Adrenal gland (tissue), 9 donors: ENCODE measurements at regions not wholly inside any gene's neighbourhood (a gene's known extent, or its start where the extent isn't known, plus 50 kb on each side); places are given as distances from the start of the nearest gene placed in this dataset.

Experiments
- DNase-seq, 7 donors: peaks; one replicate each; pipeline ENCODE4 v3.0.0-alpha.2; 2019 to 2020
- H3K27ac ChIP-seq, 5 donors: fragments of 200-600 bp; sonication (generic) in 4 of 5; 1 replicate in 3 of 5; 2 replicates in 2 of 5; pipeline versions ENCODE4 v1.5.1 to v1.8.0; 2016 to 2020; ENCODE audit warnings: mild to moderate bottlenecking in 1 of 5
- H3K27me3 ChIP-seq: fragments of 200-600 bp; 2 replicates; pipeline ENCODE4 v1.8.0; 2021
- H3K36me3 ChIP-seq, 2 donors: fragments of 200-600 bp; replicated peaks in 1 of 2; 1 replicate in 1 of 2; 2 replicates in 1 of 2; pipeline versions ENCODE4 v1.5.1 to v1.8.0; 2018 to 2022
- H3K4me1 ChIP-seq, 2 donors: fragments of 200-600 bp; replicated peaks in 1 of 2; 1 replicate in 1 of 2; 2 replicates in 1 of 2; pipeline versions ENCODE4 v1.5.1 to v1.8.0; 2018 to 2021
- H3K4me3 ChIP-seq, 4 donors: fragments of 200-600 bp; sonication (generic) in 3 of 4; one replicate each; pipeline ENCODE4 v1.5.1; 2016 to 2018
- H3K9me3 ChIP-seq, 3 donors: fragments of 200-600 bp; sonication (generic) in 1 of 3; replicated peaks in 1 of 3; 1 replicate in 2 of 3; 2 replicates in 1 of 3; pipeline versions ENCODE4 v1.5.1 to v1.8.0; 2016 to 2021
- POLR2A ChIP-seq, 2 donors: fragments of 450-650 bp; IDR thresholded peaks; one replicate each; pipeline ENCODE4 v1.6.1; 2017; ENCODE audit warnings: antibody characterized with exemption in 2 of 2, mild to moderate bottlenecking in 2 of 2, moderate library complexity in 1 of 2
- WGBS, 4 donors: extraction: QIAGEN DNeasy Blood & Tissue Kit in 2 of 4; methylation state at CpG; one replicate each; pipeline versions ENCODE4 v1.1.5 to v1.1.7; 2013 to 2017; 5-methylcytosine and 5-hydroxymethylcytosine counted together
- intact Hi-C, 2 donors: fragments of 100-400 bp; cut with DNase I; formaldehyde crosslinking; loops; one replicate each; pipeline versions ENCODE4 v1.14.1 to v1.15.0; 2022 to 2023
- TF ChIP-seq, protein P1 (sequence below), 6 experiments: fragments of 450-650 bp in 4 of 6; fragments of 200-600 bp in 2 of 6; sonication (generic) in 1 of 6; IDR thresholded peaks; 1 replicate in 5 of 6; 2 replicates in 1 of 6; pipeline versions ENCODE4 v1.5.1 to v1.8.0; 2016 to 2021; ENCODE audit warnings: antibody characterized with exemption in 6 of 6, mild to moderate bottlenecking in 2 of 6, moderate library complexity in 1 of 6
- donor health status: healthy with polysubstance abuse.
- donor health status: Bipolar disorder and iron deficiency.
- donor health status: DM: yes; HTN: yes; CAD: no.
- donor health status: DM: no; HTN: no; CAD: no.
- donor health status: DM: no; HTN: no; CAD: no.

DNA sequence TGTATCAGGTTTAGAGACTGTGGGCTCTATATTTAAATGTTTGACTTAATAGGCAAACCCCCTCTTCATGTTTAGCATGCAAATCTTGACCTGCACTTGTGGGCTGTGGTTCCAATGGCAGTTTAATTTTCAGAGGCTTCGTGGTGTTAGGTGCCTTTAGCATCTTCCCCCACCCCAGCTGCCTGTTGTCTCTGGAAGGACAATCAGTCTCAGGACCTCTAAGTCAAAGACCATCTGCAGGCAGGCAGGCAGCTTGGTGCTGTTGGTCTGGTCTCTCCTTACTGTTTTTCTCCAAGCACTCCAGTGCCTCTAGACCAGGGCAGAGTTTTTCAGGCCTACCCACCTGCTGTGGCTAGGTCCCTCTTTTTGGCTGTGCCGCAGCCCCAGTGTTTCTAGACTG, 990.4 kb downstream of the CDH11 start:
- H3K27me3 ChIP-seq, result no peaks in the 10 kb centered on the region
- DNase-seq, result no peak
- H3K4me1 ChIP-seq, result no peaks in the 10 kb centered on the region
- H3K4me3 ChIP-seq, result no peak overlapping the region
- H3K36me3 ChIP-seq, result no peaks in the 10 kb centered on the region
- H3K27ac ChIP-seq, result no peak overlapping the region
- 81 to 94% (median 84%) methylated on average over 2 of the region's 2 CpGs for whole genome bisulfite sequencing, 4 donors
- TF ChIP-seq POLR2A (IDR thresholded peaks at IDR 0.05), result no peak
- TF ChIP-seq, protein P1, sequence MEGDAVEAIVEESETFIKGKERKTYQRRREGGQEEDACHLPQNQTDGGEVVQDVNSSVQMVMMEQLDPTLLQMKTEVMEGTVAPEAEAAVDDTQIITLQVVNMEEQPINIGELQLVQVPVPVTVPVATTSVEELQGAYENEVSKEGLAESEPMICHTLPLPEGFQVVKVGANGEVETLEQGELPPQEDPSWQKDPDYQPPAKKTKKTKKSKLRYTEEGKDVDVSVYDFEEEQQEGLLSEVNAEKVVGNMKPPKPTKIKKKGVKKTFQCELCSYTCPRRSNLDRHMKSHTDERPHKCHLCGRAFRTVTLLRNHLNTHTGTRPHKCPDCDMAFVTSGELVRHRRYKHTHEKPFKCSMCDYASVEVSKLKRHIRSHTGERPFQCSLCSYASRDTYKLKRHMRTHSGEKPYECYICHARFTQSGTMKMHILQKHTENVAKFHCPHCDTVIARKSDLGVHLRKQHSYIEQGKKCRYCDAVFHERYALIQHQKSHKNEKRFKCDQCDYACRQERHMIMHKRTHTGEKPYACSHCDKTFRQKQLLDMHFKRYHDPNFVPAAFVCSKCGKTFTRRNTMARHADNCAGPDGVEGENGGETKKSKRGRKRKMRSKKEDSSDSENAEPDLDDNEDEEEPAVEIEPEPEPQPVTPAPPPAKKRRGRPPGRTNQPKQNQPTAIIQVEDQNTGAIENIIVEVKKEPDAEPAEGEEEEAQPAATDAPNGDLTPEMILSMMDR (IDR thresholded peaks at IDR 0.05), result no peak
- no peaks in the 10 kb centered on the region for H3K9me3 ChIP-seq
- intact Hi-C loops, result no loop called here

DNA sequence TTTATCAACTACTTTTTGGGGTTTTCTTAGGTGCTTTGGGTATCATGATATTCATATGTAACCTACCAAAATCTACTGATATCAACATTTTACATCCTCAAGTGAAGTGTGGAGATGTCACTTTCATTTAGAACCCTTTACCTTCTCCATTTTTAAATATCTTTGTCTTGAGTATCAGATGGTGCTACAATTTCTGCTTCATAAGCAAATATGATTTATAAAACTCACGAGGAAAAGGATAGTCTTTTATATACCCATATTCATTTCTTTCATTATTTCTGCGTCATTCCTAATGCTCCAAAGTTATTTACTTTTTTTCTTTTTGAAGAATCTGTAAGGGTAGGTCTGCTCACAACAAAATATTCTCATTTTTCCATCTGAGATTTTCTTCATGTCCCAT, 991.7 kb downstream of the CDH11 start:
- DNase-seq, result no peak
- no peak for TF ChIP-seq POLR2A (IDR thresholded peaks at IDR 0.05)
- TF ChIP-seq, protein P1 (IDR thresholded peaks at IDR 0.05), result no peak
- Histone ChIP-seq H3K9me3 (no peaks in the 10 kb centered on the region), H3K27me3 (no peaks in the 10 kb centered on the region), H3K4me1 (no peaks in the 10 kb centered on the region), H3K4me3 (no peak overlapping the region), H3K27ac (no peak overlapping the region), H3K36me3 (no peaks in the 10 kb centered on the region)
- intact Hi-C loops, result no loop called here
- WGBS, 4 donors, result 79 to 91% (median 83%) methylated on average over 2 of the region's 2 CpGs

DNA sequence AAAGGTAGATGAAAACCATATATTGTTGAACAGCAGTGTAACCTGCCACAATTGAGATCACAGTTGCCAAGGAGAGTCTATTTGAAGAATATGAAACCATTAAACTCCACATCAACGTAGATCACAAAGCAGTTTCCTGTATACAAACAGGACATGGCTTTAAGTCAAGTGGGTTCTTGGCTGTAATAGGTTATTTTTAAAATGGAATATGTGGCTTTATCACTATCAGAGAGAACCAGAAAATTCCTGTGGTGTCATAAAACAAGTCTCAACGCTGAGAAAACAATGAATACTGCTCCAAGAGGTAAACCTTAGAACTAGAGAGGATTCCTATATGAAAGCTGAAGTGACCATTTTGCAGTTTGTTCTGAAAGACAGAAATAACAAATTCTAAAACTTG, 999.7 kb downstream of the CDH11 start:
- Histone ChIP-seq H3K9me3 (no peaks in the 10 kb centered on the region), H3K4me3 (no peak overlapping the region), H3K4me1 (no peaks in the 10 kb centered on the region), H3K27ac (no peak overlapping the region), H3K27me3 (no peaks in the 10 kb centered on the region), H3K36me3 (no peaks in the 10 kb centered on the region)
- DNase-seq, result no peak
- intact Hi-C loops, result no loop called here
- 45 to 55% (median 45%) methylated on average over 2 of the region's 2 CpGs for WGBS, 4 donors
- TF ChIP-seq, protein P1 (IDR thresholded peaks at IDR 0.05), result no peak
- no peak for TF ChIP-seq POLR2A (IDR thresholded peaks at IDR 0.05)

DNA sequence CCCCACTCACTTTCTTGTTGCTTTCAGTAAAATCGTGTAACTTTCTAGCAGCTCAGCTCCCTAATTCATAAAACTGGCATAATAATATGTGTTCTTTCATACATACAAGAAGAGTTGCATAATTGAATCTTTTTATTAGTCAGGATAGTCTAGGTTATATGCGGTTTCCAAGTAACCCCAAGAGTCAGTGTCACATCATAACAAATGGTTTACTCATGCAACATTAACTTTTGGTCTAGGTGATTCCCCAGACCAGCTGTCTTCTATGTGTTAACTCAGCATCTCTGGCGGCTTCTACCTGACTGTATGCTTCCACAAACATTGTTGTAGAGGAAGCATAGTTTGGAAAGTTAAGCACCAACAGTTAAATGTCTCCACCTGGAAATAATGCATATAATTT, 1000.4 kb downstream of the CDH11 start:
- TF ChIP-seq, protein P1 (IDR thresholded peaks at IDR 0.05), result no peak
- TF ChIP-seq POLR2A (IDR thresholded peaks at IDR 0.05), result no peak
- Histone ChIP-seq H3K9me3 (no peaks in the 10 kb centered on the region), H3K4me1 (no peaks in the 10 kb centered on the region), H3K4me3 (no peak overlapping the region), H3K27ac (no peak overlapping the region), H3K27me3 (no peaks in the 10 kb centered on the region), H3K36me3 (no peaks in the 10 kb centered on the region)
- DNase-seq, result no peak
- WGBS, 4 donors, result 74 to 85% (median 80%) methylated on average over 3 of the region's 3 CpGs
- intact Hi-C loops, result no loop called here
